ENCODE measurements at regions not wholly inside any gene's neighbourhood (a gene's known extent, or its start where the extent isn't known, plus 50 kb on each side); places are given as distances from the start of the nearest gene placed in this dataset.

- FAIRE-seq = no peak
- no peak overlapping the region for H3K27ac ChIP-seq (ENCODE audit: extremely low read length, insufficient read depth, low read length)
- intact Hi-C loops (cut with micrococcal nuclease; ENCODE audit: unreplicated experiment) = no loop called here
- no peaks in the 10 kb centered on the region for H3K79me2 ChIP-seq (ENCODE audit: insufficient read depth, low read length)
- no peak overlapping the region for H2AFZ ChIP-seq (ENCODE audit: low read length)
- ChIA-PET POLR2A (no interaction called here), CTCF (ENCODE audit: low intra/inter-chr PET ratio, low total read pairs) (no interaction called here)
- TF ChIP-seq NR2F2 (IDR thresholded peaks at IDR 0.05; ENCODE audit: borderline replicate concordance, low read depth) (no peak), ZNF639 (CRISPR knock-in tag; conservative IDR thresholded peaks at IDR 0.05) (no peak), GTF2F1 (IDR thresholded peaks at IDR 0.05; ENCODE audit: low read length) (no peak), FOXA1 (IDR thresholded peaks at IDR 0.05) (no peak), FOXA1 (CRISPR knock-in tag; IDR thresholded peaks at IDR 0.05) (no peak), FOXP1 (IDR thresholded peaks at IDR 0.05) (no peak), FOXP1 (CRISPR knock-in tag; IDR thresholded peaks at IDR 0.05) (no peak), ZNF350 (CRISPR knock-in tag; IDR thresholded peaks at IDR 0.05; ENCODE audit: borderline replicate concordance, low read depth) (no peak), KDM3A (CRISPR knock-in tag; IDR thresholded peaks at IDR 0.05; ENCODE audit: low read depth) (no peak), HOXA9 (CRISPR knock-in tag; IDR thresholded peaks at IDR 0.05; ENCODE audit: borderline replicate concordance) (no peak), THAP11 (CRISPR knock-in tag; IDR thresholded peaks at IDR 0.05) (no peak), ZNF704 (CRISPR knock-in tag; IDR thresholded peaks at IDR 0.05; ENCODE audit: borderline replicate concordance) (no peak), ZSCAN25 (CRISPR knock-in tag; IDR thresholded peaks at IDR 0.05) (no peak), THYN1 (CRISPR knock-in tag; IDR thresholded peaks at IDR 0.05; ENCODE audit: borderline replicate concordance, low read depth) (no peak)
- H3K9me3 ChIP-seq (ENCODE audit: low read length) = no peaks in the 10 kb centered on the region
- H3K36me3 ChIP-seq (replicated peaks in 1 of 2; ENCODE audit: control insufficient read depth in 1 of 2, insufficient read depth in 2 of 2, low read length in 2 of 2) = no peaks in the 10 kb centered on the region
- H3K4me1 ChIP-seq (ENCODE audit: insufficient read depth, low read length) = no peaks in the 10 kb centered on the region
- no peak overlapping the region for H3K9ac ChIP-seq (ENCODE audit: insufficient read depth, low read depth, low read length)
- H3K4me3 ChIP-seq (replicated peaks in 1 of 3; ENCODE audit: insufficient read depth in 1 of 3, low read depth in 2 of 3, low read length in 3 of 3) = no peak overlapping the region
- H3K4me2 ChIP-seq (ENCODE audit: low read depth, low read length) = no peak overlapping the region
- H3K27me3 ChIP-seq (ENCODE audit: control insufficient read depth in 1 of 2, insufficient read depth in 2 of 2, low read length in 2 of 2) = no peaks in the 10 kb centered on the region
- in situ Hi-C loops (cut with HindIII; ENCODE audit: extremely low pct_ligation_motif_present, low pct_unique_long_range_greater_than_20kb) = no loop called here
- no peak for ATAC-seq
- no peak for DNase-seq (ENCODE audit: low spot score)
- no peaks in the 10 kb centered on the region for H4K20me1 ChIP-seq (ENCODE audit: insufficient read depth, low read length)
- no TSS peak for BruUV-seq (replicated peaks)
Measured at GRCh38 chr4:116726523-116726922, 358.9 kb downstream of the TRAM1L1 start.

Measured in HepG2 (cell line).